CD4-positive, alpha-beta T cell (primary cell): ENCODE measurements at regions not wholly inside any gene's neighbourhood (a gene's known extent, or its start where the extent isn't known, plus 50 kb on each side); places are given as distances from the start of the nearest gene placed in this dataset.

Source experiments
- ATAC-seq: fragments of 200-7000 bp; cut with Tn5 transposase; one replicate; pipeline ENCODE4 v1.10.0; 2022; ENCODE audit warnings: mild to moderate bottlenecking; ENCODE audit not compliant: poor library complexity
- CTCF ChIA-PET: fragments of 350-600 bp; sonication (Branson Sonifier 250); formaldehyde crosslinking; loops from one replicate; lab custom pipeline; 2021; ENCODE audit warnings: antibody characterized with exemption, inconsistent platforms; lab: Charles Lee
- POLR2A ChIA-PET: fragments of 350-600 bp; sonication (Branson Sonifier 250); formaldehyde crosslinking; loops from one replicate; lab custom pipeline; 2021; ENCODE audit warnings: antibody characterized with exemption, inconsistent platforms; lab: Charles Lee
- DNase-seq, 14 experiments: peaks; one replicate each; pipeline ENCODE4 v3.0.0-alpha.2; 2013 to 2020; ENCODE audit warnings: mixed read lengths in 2 of 14
- H3K27ac ChIP-seq, 2 donors: one replicate each; pipeline versions ENCODE4 v1.5.1 to v1.7.0; 2013; ENCODE audit warnings: low read length in 2 of 2, low read depth in 1 of 2, mild to moderate bottlenecking in 1 of 2
- H3K27me3 ChIP-seq, 2 experiments: 1 replicate in 1 of 2; 2 replicates in 1 of 2; pipeline versions ENCODE4 v1.6.1 to v1.7.0; 2013; ENCODE audit warnings: low read length in 2 of 2, control low read depth in 1 of 2, mild to moderate bottlenecking in 1 of 2, moderate library complexity in 1 of 2; ENCODE audit not compliant: insufficient read depth in 2 of 2, control insufficient read depth in 1 of 2
- H3K36me3 ChIP-seq: one replicate; pipeline ENCODE4 v1.6.1; 2013; ENCODE audit warnings: low read length, control low read depth; ENCODE audit not compliant: insufficient read depth
- H3K4me1 ChIP-seq: one replicate; pipeline ENCODE4 v1.6.1; 2013; ENCODE audit warnings: low read length, control low read depth; ENCODE audit not compliant: insufficient read depth
- H3K4me3 ChIP-seq: one replicate; pipeline ENCODE4 v1.5.1; 2013; ENCODE audit warnings: mild to moderate bottlenecking, low read length, moderate library complexity
- H3K9me3 ChIP-seq, 2 experiments: 1 replicate in 1 of 2; 2 replicates in 1 of 2; pipeline versions ENCODE4 v1.6.1 to v1.7.0; 2013; ENCODE audit warnings: low read length in 2 of 2, mild to moderate bottlenecking in 2 of 2, control low read depth in 1 of 2, moderate library complexity in 1 of 2; ENCODE audit not compliant: control insufficient read depth in 1 of 2, insufficient read depth in 1 of 2
- H3K27ac Mint-ChIP-seq: one replicate; pipeline ENCODE4 v1.8.0; 2020; ENCODE audit warnings: mixed read lengths
- H3K27me3 Mint-ChIP-seq: one replicate; pipeline ENCODE4 v1.8.0; 2021; ENCODE audit warnings: mixed read lengths
- H3K36me3 Mint-ChIP-seq: one replicate; pipeline ENCODE4 v1.8.0; 2021; ENCODE audit warnings: low read depth, mixed read lengths
- H3K4me1 Mint-ChIP-seq: one replicate; pipeline ENCODE4 v1.8.0; 2021; ENCODE audit warnings: low read depth, mixed read lengths
- H3K4me3 Mint-ChIP-seq: one replicate; pipeline ENCODE4 v1.8.0; 2020; ENCODE audit warnings: mild to moderate bottlenecking, mixed read lengths
- H3K9me3 Mint-ChIP-seq: one replicate; pipeline ENCODE4 v1.8.0; 2020; ENCODE audit warnings: mixed read lengths
- CTCF ChIP-seq: fragments of 200-600 bp; IDR thresholded peaks from one replicate; pipeline ENCODE4 v1.8.0; 2022; ENCODE audit warnings: antibody characterized with exemption, mild to moderate bottlenecking
- intact Hi-C, 2 experiments: fragments of 100-400 bp; cut with DNase I in 1 of 2; cut with micrococcal nuclease in 1 of 2; formaldehyde crosslinking; loops; one replicate each; pipeline versions ENCODE4 v1.15.1 to v1.9.0; 2023 to 2025; cut with DNase I, micrococcal nuclease

DNA sequence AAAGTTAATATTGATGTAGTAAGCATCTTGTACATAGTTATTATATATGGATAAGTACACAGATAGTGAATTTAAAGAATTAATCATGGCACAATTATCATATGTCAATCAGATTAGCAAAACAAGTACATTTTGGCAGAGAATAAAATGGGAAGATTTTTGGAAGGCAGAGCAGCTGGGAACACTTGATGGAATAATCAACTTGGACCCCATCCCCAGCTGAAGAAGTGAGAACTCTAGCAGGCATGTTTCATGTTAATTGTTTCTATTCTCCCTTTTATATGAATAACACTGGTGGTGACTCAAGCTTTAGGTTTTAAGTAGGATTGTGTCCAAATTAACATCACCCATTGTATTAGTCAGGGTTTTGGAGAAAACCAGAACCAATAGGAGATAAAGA is 198.7 kb downstream of the KCNJ2 start:
- Histone ChIP-seq H3K4me1 (no peaks in the 10 kb centered on the region), H3K27me3 (no peaks in the 10 kb centered on the region), H3K36me3 (no peaks in the 10 kb centered on the region), H3K9me3 (no peaks in the 10 kb centered on the region), H3K27ac (no peak overlapping the region), H3K4me3 (no peak overlapping the region)
- no peak for ATAC-seq
- Mint-ChIP-seq H3K27ac (no peak overlapping the region), H3K4me1 (no peaks in the 10 kb centered on the region), H3K36me3 (no peaks in the 10 kb centered on the region), H3K9me3 (no peaks in the 10 kb centered on the region), H3K27me3 (no peaks in the 10 kb centered on the region), H3K4me3 (no peak overlapping the region)
- intact Hi-C loops = no loop called here
- no peak for TF ChIP-seq CTCF
- no peak for DNase-seq
- ChIA-PET POLR2A (no interaction called here), CTCF (no interaction called here)

- no peaks in the 10 kb centered on the region for H3K4me1 Mint-ChIP-seq
- TF ChIP-seq CTCF = no peak
- intact Hi-C loops = no loop called here
- DNase-seq (no peak), ATAC-seq (no peak)
- Histone ChIP-seq H3K27me3 (no peaks in the 10 kb centered on the region), H3K27ac (no peak overlapping the region), H3K4me3 (no peak overlapping the region), H3K4me1 (no peaks in the 10 kb centered on the region), H3K36me3 (no peaks in the 10 kb centered on the region), H3K9me3 (no peaks in the 10 kb centered on the region)
- ChIA-PET POLR2A (no interaction called here), CTCF (no interaction called here)
- no peak overlapping the region for H3K4me3 Mint-ChIP-seq
- H3K9me3 Mint-ChIP-seq = no peaks in the 10 kb centered on the region
- no peak overlapping the region for H3K27ac Mint-ChIP-seq
- no peaks in the 10 kb centered on the region for H3K36me3 Mint-ChIP-seq
- H3K27me3 Mint-ChIP-seq = no peaks in the 10 kb centered on the region
Observed at GRCh38 chr17:70369391-70369790, 200.1 kb downstream of the KCNJ2 start.

GRCh38 chr17:70370816-70371215 is 201.5 kb downstream of the KCNJ2 start:
- H3K27ac ChIP-seq = no peak overlapping the region
- POLR2A ChIA-PET = no interaction called here
- no peak overlapping the region for H3K4me3 Mint-ChIP-seq

More at GRCh38 chr17:70370816-70371215, 201.5 kb downstream of the KCNJ2 start:
- no peaks in the 10 kb centered on the region for H3K36me3 ChIP-seq
- no peaks in the 10 kb centered on the region for H3K9me3 ChIP-seq
- Mint-ChIP-seq H3K9me3 (no peaks in the 10 kb centered on the region), H3K36me3 (no peaks in the 10 kb centered on the region), H3K27ac (no peak overlapping the region), H3K4me1 (no peaks in the 10 kb centered on the region), H3K27me3 (no peaks in the 10 kb centered on the region)
- intact Hi-C loops = no loop called here
- CTCF ChIA-PET = no interaction called here
- H3K27me3 ChIP-seq = no peaks in the 10 kb centered on the region
- DNase-seq (no peak), ATAC-seq (no peak)
- no peak overlapping the region for H3K4me3 ChIP-seq
- no peak for TF ChIP-seq CTCF
- no peaks in the 10 kb centered on the region for H3K4me1 ChIP-seq
